T-cell (primary cell): ENCODE measurements at regions not wholly inside any gene's neighbourhood (a gene's known extent, or its start where the extent isn't known, plus 50 kb on each side); places are given as distances from the start of the nearest gene placed in this dataset.

Source experiments
- ATAC-seq, 4 experiments: fragments of 200-7000 bp in 3 of 4; fragments of 150-1000 bp in 1 of 4; cut with Tn5 transposase; replicated peaks in 1 of 4; 1 replicate in 3 of 4; 2 replicates in 1 of 4; pipeline ENCODE4 v1.10.0; 2021; ENCODE audit warnings: moderate library complexity in 3 of 4, mild to moderate bottlenecking in 2 of 4, moderate number of reproducible peaks in 1 of 4
- CTCF ChIA-PET, 2 donors: fragments of 300-600 bp; sonication (Branson Sonifier 250); formaldehyde crosslinking; loops; one replicate each; lab custom pipeline; 2022; ENCODE audit warnings: antibody characterized with exemption in 2 of 2; lab: Charles Lee
- POLR2A ChIA-PET, 2 donors: fragments of 300-600 bp; sonication (Branson Sonifier 250); formaldehyde crosslinking; loops; one replicate each; lab custom pipeline; 2022; ENCODE audit warnings: antibody characterized with exemption in 2 of 2; lab: Charles Lee
- DNase-seq, 35 experiments: peaks; one replicate each; pipeline versions ENCODE4 v3.0.0 to v3.0.0-alpha.2; 2013 to 2023
- H3K27ac ChIP-seq: one replicate; pipeline ENCODE4 v1.5.1; 2013; ENCODE audit warnings: low read length
- H3K27me3 ChIP-seq, 2 experiments: replicated peaks in 1 of 2; 1 replicate in 1 of 2; 2 replicates in 1 of 2; pipeline versions ENCODE4 v1.6.1 to v1.7.0; 2013; ENCODE audit warnings: low read length in 1 of 2, mixed read lengths in 1 of 2; ENCODE audit not compliant: control insufficient read depth in 2 of 2, insufficient read depth in 2 of 2; ENCODE audit errors: extremely low read depth in 1 of 2
- H3K36me3 ChIP-seq, 2 donors: 1 replicate in 1 of 2; 2 replicates in 1 of 2; pipeline versions ENCODE4 v1.6.1 to v1.7.0; 2013; ENCODE audit warnings: low read length in 1 of 2; ENCODE audit not compliant: control insufficient read depth in 2 of 2, insufficient read depth in 1 of 2; ENCODE audit errors: extremely low read depth in 1 of 2
- H3K4me1 ChIP-seq, 2 experiments: 1 replicate in 1 of 2; 2 replicates in 1 of 2; pipeline versions ENCODE4 v1.6.1 to v1.7.0; 2013; ENCODE audit warnings: low read length in 2 of 2, mixed read lengths in 1 of 2; ENCODE audit not compliant: insufficient read depth in 2 of 2, control insufficient read depth in 1 of 2; ENCODE audit errors: extremely low read depth in 1 of 2
- H3K4me3 ChIP-seq, 2 donors: 1 replicate in 1 of 2; 2 replicates in 1 of 2; pipeline versions ENCODE4 v1.5.1 to v1.7.0; 2013; ENCODE audit warnings: mild to moderate bottlenecking in 2 of 2, low read length in 1 of 2, moderate library complexity in 1 of 2; ENCODE audit not compliant: control insufficient read depth in 1 of 2; ENCODE audit errors: extremely low read depth in 1 of 2
- H3K9me3 ChIP-seq: 2 replicates; pipeline ENCODE4 v1.7.0; 2013
- H3K27ac Mint-ChIP-seq, 2 donors: one replicate each; pipeline ENCODE4 v1.8.0; 2020 to 2021; ENCODE audit warnings: mild to moderate bottlenecking in 2 of 2, mixed read lengths in 2 of 2
- H3K27me3 Mint-ChIP-seq, 2 donors: one replicate each; pipeline ENCODE4 v1.8.0; 2021 to 2022; ENCODE audit warnings: mixed read lengths in 2 of 2
- H3K36me3 Mint-ChIP-seq: one replicate; pipeline ENCODE4 v1.8.0; 2021; ENCODE audit warnings: mixed read lengths
- H3K4me1 Mint-ChIP-seq, 3 donors: one replicate each; pipeline ENCODE4 v1.8.0; 2020 to 2022; ENCODE audit warnings: mixed read lengths in 3 of 3, mild to moderate bottlenecking in 1 of 3
- H3K4me3 Mint-ChIP-seq, 3 donors: one replicate each; pipeline ENCODE4 v1.8.0; 2020 to 2022; ENCODE audit warnings: mild to moderate bottlenecking in 3 of 3, mixed read lengths in 3 of 3, moderate library complexity in 3 of 3
- H3K9me3 Mint-ChIP-seq, 3 donors: one replicate each; pipeline ENCODE4 v1.8.0; 2020 to 2022; ENCODE audit warnings: mixed read lengths in 3 of 3
- WGBS: methylation state at CpG from one replicate; pipeline ENCODE4 v1.1.5; 2013; ENCODE audit warnings: missing lambda C conversion rate; ENCODE audit not compliant: insufficient coverage; 5-methylcytosine and 5-hydroxymethylcytosine counted together

DNA sequence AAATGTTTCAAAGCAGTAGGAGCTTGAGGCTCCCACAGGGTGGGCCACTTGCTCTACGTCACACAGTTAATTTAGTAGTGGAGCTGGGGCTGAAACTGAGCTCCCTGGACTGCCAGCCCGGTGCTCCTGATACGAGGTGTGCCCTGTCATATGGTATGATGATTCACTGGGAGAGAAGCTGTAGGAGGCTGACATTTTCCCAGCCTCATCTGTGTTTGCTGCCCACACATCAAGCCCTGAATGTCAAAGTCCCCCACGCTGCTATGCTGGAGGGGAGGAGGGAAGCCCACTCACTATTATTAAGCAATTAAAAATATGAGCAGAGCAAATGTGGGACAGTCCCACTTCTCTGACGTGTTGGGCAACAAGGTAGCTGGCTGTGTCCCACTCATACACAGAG lies 81.2 kb upstream of the SORCS3 start:
- no peaks in the 10 kb centered on the region for H3K36me3 ChIP-seq
- Mint-ChIP-seq H3K4me3 (no peak overlapping the region), H3K4me1 (no peaks in the 10 kb centered on the region), H3K27me3 (peaks cover 14 to 21% of the 10 kb centered on the region in 2 donors), H3K36me3 (no peaks in the 10 kb centered on the region), H3K9me3 (no peaks in the 10 kb centered on the region), H3K27ac (no peak overlapping the region)
- ATAC-seq (no peak), DNase-seq (no peak)
- ChIA-PET POLR2A (no interaction called here), CTCF (interaction anchor here in 1 of 2 donors (1.2 kb wide), 1 partner anchor 17 kb away, joined by 3 read pairs; no protein-coding TSS in a partner anchor)
- no peaks in the 10 kb centered on the region for H3K4me1 ChIP-seq
- H3K27me3 ChIP-seq: no peaks in the 10 kb centered on the region
- H3K4me3 ChIP-seq: no peak overlapping the region
- no CpG with 5 or more reads among the region's 5 CpGs for WGBS
- no peaks in the 10 kb centered on the region for H3K9me3 ChIP-seq
- no peak overlapping the region for H3K27ac ChIP-seq

DNA sequence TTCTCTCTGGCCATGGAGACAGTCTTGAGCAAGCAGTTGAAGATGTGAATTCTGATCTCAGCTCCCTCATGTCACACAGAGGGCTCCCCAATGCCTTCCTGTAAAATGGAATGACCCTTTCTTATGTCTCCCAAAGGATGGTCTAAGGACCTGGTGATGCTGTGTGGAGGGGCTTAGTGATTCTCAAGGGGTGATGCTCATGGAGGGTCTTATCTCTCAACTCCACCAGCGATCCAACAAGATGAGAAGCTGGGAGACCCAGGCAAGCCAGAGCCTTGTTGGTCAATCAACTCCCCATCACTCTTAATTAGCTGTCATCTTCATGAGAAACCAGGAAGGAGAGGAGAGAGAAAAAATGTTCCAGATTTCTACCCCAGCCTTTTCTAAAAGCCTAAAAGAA lies 78.0 kb upstream of the SORCS3 start:
- Histone ChIP-seq H3K27ac (no peak overlapping the region), H3K9me3 (no peaks in the 10 kb centered on the region), H3K36me3 (no peaks in the 10 kb centered on the region), H3K4me1 (no peaks in the 10 kb centered on the region), H3K27me3 (no peaks in the 10 kb centered on the region), H3K4me3 (no peak overlapping the region)
- no peak overlapping the region for H3K27ac Mint-ChIP-seq
- no peaks in the 10 kb centered on the region for H3K4me1 Mint-ChIP-seq
- no peak overlapping the region for H3K4me3 Mint-ChIP-seq
- ChIA-PET CTCF (no interaction called here), POLR2A (no interaction called here)
- ATAC-seq (no peak), DNase-seq (no peak)
- H3K27me3 Mint-ChIP-seq: peaks cover 14 to 38% of the 10 kb centered on the region in 2 donors
- H3K36me3 Mint-ChIP-seq: no peaks in the 10 kb centered on the region
- H3K9me3 Mint-ChIP-seq: peaks cover 0 to 8% (median 0%) of the 10 kb centered on the region in 3 donors
- no CpG with 5 or more reads among the region's 1 CpG for WGBS

GRCh38 chr10:104563548-104563947 lies 77.5 kb upstream of the SORCS3 start:
- no peaks in the 10 kb centered on the region for H3K36me3 ChIP-seq
- peaks cover 9 to 34% of the 10 kb centered on the region in 2 donors for H3K27me3 Mint-ChIP-seq

GRCh38 chr10:104574427-104574826 lies 66.7 kb upstream of the SORCS3 start:
- no CpG with 5 or more reads among the region's 1 CpG for WGBS
- H3K27ac ChIP-seq: no peak overlapping the region
- H3K27me3 Mint-ChIP-seq: peaks cover 20 to 22% of the 10 kb centered on the region in 2 donors
- H3K9me3 ChIP-seq: peaks cover 11% of the 10 kb centered on the region
- DNase-seq (no peak), ATAC-seq (no peak)
- H3K4me3 Mint-ChIP-seq: no peak overlapping the region
- peaks cover 0 to 10% of the 10 kb centered on the region in 2 experiments for H3K27me3 ChIP-seq
- no peak overlapping the region for H3K27ac Mint-ChIP-seq
- no peaks in the 10 kb centered on the region for H3K4me1 ChIP-seq
- H3K36me3 Mint-ChIP-seq: peaks cover 4% of the 10 kb centered on the region
- ChIA-PET POLR2A (no interaction called here), CTCF (no interaction called here)
- H3K4me1 Mint-ChIP-seq: no peaks in the 10 kb centered on the region
- no peak overlapping the region for H3K4me3 ChIP-seq
- H3K36me3 ChIP-seq: no peaks in the 10 kb centered on the region
- H3K9me3 Mint-ChIP-seq: peaks cover 14 to 22% (median 19%) of the 10 kb centered on the region in 3 donors

More at GRCh38 chr10:104563548-104563947, 77.5 kb upstream of the SORCS3 start:
- no peaks in the 10 kb centered on the region for H3K36me3 Mint-ChIP-seq
- Histone ChIP-seq H3K27ac (no peak overlapping the region), H3K4me1 (no peaks in the 10 kb centered on the region), H3K27me3 (no peaks in the 10 kb centered on the region), H3K9me3 (no peaks in the 10 kb centered on the region), H3K4me3 (no peak overlapping the region)
- CTCF ChIA-PET: no interaction called here
- H3K9me3 Mint-ChIP-seq: peaks cover 0 to 8% (median 0%) of the 10 kb centered on the region in 3 donors
- no peak overlapping the region for H3K4me3 Mint-ChIP-seq
- no peaks in the 10 kb centered on the region for H3K4me1 Mint-ChIP-seq
- DNase-seq (no peak), ATAC-seq (no peak)
- no peak overlapping the region for H3K27ac Mint-ChIP-seq
- POLR2A ChIA-PET: no interaction called here

DNA sequence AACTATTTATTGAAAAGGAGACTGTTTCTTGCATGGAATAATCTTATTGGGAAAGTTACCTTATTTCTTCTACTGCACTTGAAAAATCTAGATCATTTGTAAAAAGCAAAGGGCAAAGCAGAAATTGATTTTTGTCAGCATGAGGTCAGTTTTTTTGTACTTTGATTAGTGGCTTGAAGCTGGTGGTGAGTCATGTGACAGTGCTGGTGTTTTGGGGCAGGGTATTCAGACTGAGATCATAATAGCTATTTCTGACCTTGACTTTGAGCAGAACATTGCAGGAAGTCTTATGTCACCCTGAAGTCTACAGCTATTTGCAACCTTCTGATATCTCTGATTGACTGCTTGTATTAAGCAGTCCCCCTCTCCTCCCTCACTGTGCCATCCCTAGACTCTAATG lies 66.3 kb upstream of the SORCS3 start:
- Mint-ChIP-seq H3K36me3 (peaks cover 4% of the 10 kb centered on the region), H3K27ac (no peak overlapping the region), H3K4me1 (no peaks in the 10 kb centered on the region), H3K27me3 (peaks cover 16 to 18% of the 10 kb centered on the region in 2 donors), H3K4me3 (no peak overlapping the region), H3K9me3 (peaks cover 11 to 18% (median 15%) of the 10 kb centered on the region in 3 donors)
- Histone ChIP-seq H3K9me3 (peaks cover 8% of the 10 kb centered on the region), H3K27ac (no peak overlapping the region), H3K4me3 (no peak overlapping the region), H3K36me3 (no peaks in the 10 kb centered on the region), H3K4me1 (no peaks in the 10 kb centered on the region), H3K27me3 (peaks cover 0 to 13% of the 10 kb centered on the region in 2 experiments)
- POLR2A ChIA-PET: no interaction called here
- CTCF ChIA-PET: no interaction called here
- no peak for ATAC-seq
- no peak for DNase-seq

- Mint-ChIP-seq H3K27me3 (peaks cover 15 to 16% of the 10 kb centered on the region in 2 donors), H3K4me1 (peaks cover 5 to 8% (median 6%) of the 10 kb centered on the region in 3 donors)
- WGBS: 68% methylated on average over 4 of the region's 5 CpGs
Observed at GRCh38 chr10:104576611-104577010, 64.5 kb upstream of the SORCS3 start.

DNA sequence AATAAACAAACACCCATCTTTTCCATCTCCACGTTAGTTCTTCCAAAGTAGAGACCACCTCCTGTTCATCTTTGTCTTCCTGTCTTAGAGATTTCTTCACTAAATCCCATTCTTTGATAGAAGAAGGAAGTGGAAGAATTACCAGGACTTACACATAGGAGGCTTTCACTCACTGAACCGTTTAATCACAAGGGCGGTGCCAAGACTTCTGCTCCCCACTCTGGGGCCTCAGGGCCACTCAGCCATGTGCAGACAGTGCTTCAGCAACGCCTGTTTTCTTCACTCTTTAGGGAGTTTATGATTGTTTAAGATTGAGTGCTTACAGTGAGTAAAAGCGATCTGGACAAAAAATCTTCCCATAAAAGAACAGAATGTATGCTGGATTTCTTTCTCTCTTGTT lies 63.9 kb upstream of the SORCS3 start:
- Histone ChIP-seq H3K4me3 (no peak overlapping the region), H3K36me3 (no peaks in the 10 kb centered on the region), H3K27me3 (peaks cover 0 to 32% of the 10 kb centered on the region in 2 experiments), H3K4me1 (no peaks in the 10 kb centered on the region), H3K9me3 (no peaks in the 10 kb centered on the region), H3K27ac (no peak overlapping the region)
- peaks cover 5 to 8% (median 6%) of the 10 kb centered on the region in 3 donors for H3K4me1 Mint-ChIP-seq
- H3K27ac Mint-ChIP-seq: no peak overlapping the region
- CTCF ChIA-PET: interaction anchor here in 1 of 2 donors (0.9 kb wide), 1 partner anchor 17 kb away, joined by 3 read pairs; no protein-coding TSS in a partner anchor
- DNase-seq (no peak), ATAC-seq (no peak)
- H3K27me3 Mint-ChIP-seq: peaks cover 14 to 16% of the 10 kb centered on the region in 2 donors
- no peaks in the 10 kb centered on the region for H3K9me3 Mint-ChIP-seq
- no peak overlapping the region for H3K4me3 Mint-ChIP-seq
- no peaks in the 10 kb centered on the region for H3K36me3 Mint-ChIP-seq
- POLR2A ChIA-PET: no interaction called here
- WGBS: no CpG with 5 or more reads among the region's 5 CpGs

More at GRCh38 chr10:104576611-104577010, 64.5 kb upstream of the SORCS3 start:
- POLR2A ChIA-PET: no interaction called here
- Histone ChIP-seq H3K36me3 (no peaks in the 10 kb centered on the region), H3K27ac (no peak overlapping the region), H3K4me3 (no peak overlapping the region), H3K4me1 (no peaks in the 10 kb centered on the region), H3K27me3 (peaks cover 0 to 30% of the 10 kb centered on the region in 2 experiments), H3K9me3 (no peaks in the 10 kb centered on the region)
- Mint-ChIP-seq H3K9me3 (peaks cover 1 to 2% (median 1%) of the 10 kb centered on the region in 3 donors), H3K4me3 (no peak overlapping the region), H3K36me3 (no peaks in the 10 kb centered on the region), H3K27ac (no peak overlapping the region)
- CTCF ChIA-PET: interaction anchor here in 1 of 2 donors (0.9 kb wide), 1 partner anchor 16 kb away, joined by 3 read pairs; no protein-coding TSS in a partner anchor
- DNase-seq (no peak), ATAC-seq (no peak)
